SK-N-SH treated with all-trans-retinoic acid at 6 μM for 48 hours (cell line): ENCODE measurements at regions not wholly inside any gene's neighbourhood (a gene's known extent, or its start where the extent isn't known, plus 50 kb on each side); places are given as distances from the start of the nearest gene placed in this dataset.

ENCODE experiments used
- ATAC-seq: fragments of 200-7000 bp; cut with Tn5 transposase; 3 replicates; pipeline ENCODE4 v1.9.1; 2020; ENCODE audit warnings: mild to moderate bottlenecking, moderate library complexity
- ARNTL ChIP-seq: fragments of 450-650 bp; formaldehyde crosslinking; IDR thresholded peaks from 2 replicates; pipeline ENCODE4 v1.5.0; 2020; ENCODE audit warnings: low read depth, mild to moderate bottlenecking, moderate library complexity, borderline replicate concordance
- BACH2 ChIP-seq: fragments of 250-450 bp; sonication (Bioruptor Pico); IDR thresholded peaks from 2 replicates; pipeline ENCODE4 v1.9.0; 2021; ENCODE audit warnings: mild to moderate bottlenecking, borderline replicate concordance
- CSDC2 ChIP-seq: fragments of 250-450 bp; sonication (Bioruptor Pico); IDR thresholded peaks from 2 replicates; pipeline ENCODE4 v1.5.0; 2020; ENCODE audit warnings: mild to moderate bottlenecking, moderate library complexity
- ESRRG ChIP-seq: fragments of 250-450 bp; sonication (Bioruptor Pico); IDR thresholded peaks from 2 replicates; pipeline ENCODE4 v1.6.1; 2021; ENCODE audit warnings: mild to moderate bottlenecking
- GLIS3 ChIP-seq: fragments of 250-450 bp; sonication (Bioruptor Pico); IDR thresholded peaks from 2 replicates; pipeline ENCODE4 v1.5.0; 2020; ENCODE audit warnings: mild to moderate bottlenecking, moderate library complexity
- ISL1 ChIP-seq: fragments of 250-450 bp; sonication (Bioruptor Pico); IDR thresholded peaks from 2 replicates; pipeline ENCODE4 v2.1.2; 2022; ENCODE audit warnings: mild to moderate bottlenecking, moderate library complexity
- OSR1 ChIP-seq: fragments of 250-450 bp; sonication (Bioruptor Pico); IDR thresholded peaks from 2 replicates; pipeline ENCODE4 v1.8.0; 2022; ENCODE audit warnings: moderate library complexity, mild to moderate bottlenecking, inconsistent platforms
- PPARA ChIP-seq: fragments of 250-450 bp; sonication (Bioruptor Pico); IDR thresholded peaks from 2 replicates; pipeline ENCODE4 v1.5.0; 2020; ENCODE audit warnings: mild to moderate bottlenecking, borderline replicate concordance
- RARB ChIP-seq: fragments of 250-450 bp; sonication (Bioruptor Pico); IDR thresholded peaks from 2 replicates; pipeline ENCODE4 v1.8.0; 2021; ENCODE audit warnings: mild to moderate bottlenecking, moderate library complexity
- SNAI2 ChIP-seq: fragments of 250-450 bp; sonication (Bioruptor Pico); IDR thresholded peaks from 2 replicates; pipeline ENCODE4 v1.5.0; 2020; ENCODE audit warnings: mild to moderate bottlenecking, moderate library complexity
- TCF4 ChIP-seq: fragments of 250-450 bp; sonication (Bioruptor Pico); IDR thresholded peaks from 2 replicates; pipeline ENCODE4 v1.8.0; 2021; ENCODE audit warnings: mild to moderate bottlenecking, moderate library complexity, borderline replicate concordance
- TOX ChIP-seq: fragments of 250-450 bp; sonication (Bioruptor Pico); IDR thresholded peaks from 2 replicates; pipeline ENCODE4 v1.8.0; 2021; ENCODE audit warnings: mild to moderate bottlenecking, moderate library complexity, borderline replicate concordance
- ZC3H10 ChIP-seq: fragments of 250-450 bp; sonication (Bioruptor Pico); IDR thresholded peaks from 2 replicates; pipeline ENCODE4 v1.5.1; 2021; ENCODE audit warnings: mild to moderate bottlenecking, moderate library complexity
- ZFP3 ChIP-seq: fragments of 250-450 bp; sonication (Bioruptor Pico); IDR thresholded peaks from 2 replicates; pipeline ENCODE4 v1.5.0; 2020; ENCODE audit warnings: mild to moderate bottlenecking, moderate library complexity
- ZFP30 ChIP-seq: fragments of 450-650 bp; formaldehyde crosslinking; IDR thresholded peaks from 2 replicates; pipeline ENCODE4 v1.5.0; 2022; ENCODE audit warnings: mild to moderate bottlenecking, moderate library complexity
- ZNF565 ChIP-seq: fragments of 450-650 bp; formaldehyde crosslinking; conservative IDR thresholded peaks from 2 replicates; pipeline ENCODE4 v1.5.0; 2020; ENCODE audit warnings: low read depth, mild to moderate bottlenecking, moderate library complexity
- ZNF70 ChIP-seq: fragments of 450-650 bp; formaldehyde crosslinking; IDR thresholded peaks from 2 replicates; pipeline ENCODE4 v1.5.0; 2020; ENCODE audit warnings: mild to moderate bottlenecking, moderate library complexity
- ZNF8 ChIP-seq: fragments of 450-650 bp; formaldehyde crosslinking; IDR thresholded peaks from 2 replicates; pipeline ENCODE4 v1.5.0; 2020; ENCODE audit warnings: mild to moderate bottlenecking, moderate library complexity
- TF ChIP-seq, protein P1 (sequence below): fragments of 250-450 bp; sonication (Bioruptor Pico); IDR thresholded peaks from 2 replicates; pipeline ENCODE4 v1.8.0; 2020; ENCODE audit warnings: mild to moderate bottlenecking, moderate library complexity, borderline replicate concordance
- TF ChIP-seq, protein P2 (sequence below): fragments of 250-450 bp; sonication (Bioruptor Pico); IDR thresholded peaks from 2 replicates; pipeline ENCODE4 v1.5.1; 2021; ENCODE audit warnings: mild to moderate bottlenecking, moderate library complexity
- TF ChIP-seq, protein P3 (sequence below): fragments of 250-450 bp; sonication (Bioruptor Pico); IDR thresholded peaks from 2 replicates; pipeline ENCODE4 v1.5.1; 2020; ENCODE audit warnings: low read depth, mild to moderate bottlenecking, moderate library complexity
- TF ChIP-seq, protein P4 (sequence below): fragments of 250-450 bp; sonication (Bioruptor Pico); IDR thresholded peaks from 2 replicates; pipeline ENCODE4 v1.8.0; 2021; ENCODE audit warnings: low read depth, mild to moderate bottlenecking, moderate library complexity, borderline replicate concordance

DNA sequence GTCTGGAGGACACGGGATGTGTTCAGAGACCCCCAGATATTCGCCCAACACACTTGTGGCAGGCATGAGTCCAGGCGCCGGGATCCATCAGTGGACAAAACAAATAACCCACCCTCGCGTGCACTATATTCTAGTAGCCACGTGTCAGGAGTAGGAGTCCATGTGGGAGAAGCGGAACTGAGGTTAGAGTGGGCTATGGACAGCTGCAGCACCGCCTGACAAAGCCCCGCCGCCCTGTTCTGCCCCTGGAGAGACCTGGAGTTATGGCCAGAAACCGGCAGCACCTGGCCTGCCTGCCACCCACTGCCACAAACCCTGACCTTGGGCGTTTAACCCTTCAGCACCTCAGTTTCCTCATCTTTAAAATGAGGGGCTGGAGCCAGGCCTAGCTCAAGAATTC is 181.0 kb upstream of the RNF32 start:
- TF ChIP-seq PPARA, result no peak
- TF ChIP-seq ZFP30 (CRISPR knock-in tag), result no peak
- TF ChIP-seq TCF4 (CRISPR knock-in tag), result no peak
- TF ChIP-seq ESRRG (CRISPR knock-in tag), result no peak
- TF ChIP-seq CSDC2 (CRISPR knock-in tag), result no peak
- TF ChIP-seq, protein P1, sequence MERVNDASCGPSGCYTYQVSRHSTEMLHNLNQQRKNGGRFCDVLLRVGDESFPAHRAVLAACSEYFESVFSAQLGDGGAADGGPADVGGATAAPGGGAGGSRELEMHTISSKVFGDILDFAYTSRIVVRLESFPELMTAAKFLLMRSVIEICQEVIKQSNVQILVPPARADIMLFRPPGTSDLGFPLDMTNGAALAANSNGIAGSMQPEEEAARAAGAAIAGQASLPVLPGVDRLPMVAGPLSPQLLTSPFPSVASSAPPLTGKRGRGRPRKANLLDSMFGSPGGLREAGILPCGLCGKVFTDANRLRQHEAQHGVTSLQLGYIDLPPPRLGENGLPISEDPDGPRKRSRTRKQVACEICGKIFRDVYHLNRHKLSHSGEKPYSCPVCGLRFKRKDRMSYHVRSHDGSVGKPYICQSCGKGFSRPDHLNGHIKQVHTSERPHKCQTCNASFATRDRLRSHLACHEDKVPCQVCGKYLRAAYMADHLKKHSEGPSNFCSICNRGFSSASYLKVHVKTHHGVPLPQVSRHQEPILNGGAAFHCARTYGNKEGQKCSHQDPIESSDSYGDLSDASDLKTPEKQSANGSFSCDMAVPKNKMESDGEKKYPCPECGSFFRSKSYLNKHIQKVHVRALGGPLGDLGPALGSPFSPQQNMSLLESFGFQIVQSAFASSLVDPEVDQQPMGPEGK (CRISPR knock-in tag), result no peak
- TF ChIP-seq ZNF8, result no peak
- TF ChIP-seq SNAI2 (CRISPR knock-in tag), result no peak
- TF ChIP-seq, all 23 proteins: peak for 0
- ATAC-seq, result no peak

DNA sequence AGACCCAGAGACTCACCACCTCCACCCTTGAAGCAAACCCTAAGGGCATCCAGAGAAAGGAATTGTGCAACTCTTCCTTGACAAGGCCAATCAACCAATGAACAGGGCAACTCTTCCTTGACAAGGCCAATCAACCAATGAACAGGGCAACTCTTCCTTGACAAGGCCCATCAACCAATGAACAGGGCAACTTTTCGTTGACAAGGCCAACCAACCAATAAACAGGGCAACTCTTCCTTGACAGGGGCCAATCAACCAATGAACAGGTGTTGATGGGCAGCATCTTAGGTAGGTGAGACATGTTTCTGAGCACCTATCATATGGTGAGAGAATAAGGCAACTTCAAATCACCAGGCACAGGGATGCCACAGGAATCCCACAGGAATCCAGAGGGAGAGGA is 181.5 kb upstream of the RNF32 start:
- ATAC-seq, result no peak
- TF ChIP-seq ARNTL (CRISPR knock-in tag) (no peak), GLIS3 (no peak), ZFP30 (CRISPR knock-in tag) (no peak)

DNA sequence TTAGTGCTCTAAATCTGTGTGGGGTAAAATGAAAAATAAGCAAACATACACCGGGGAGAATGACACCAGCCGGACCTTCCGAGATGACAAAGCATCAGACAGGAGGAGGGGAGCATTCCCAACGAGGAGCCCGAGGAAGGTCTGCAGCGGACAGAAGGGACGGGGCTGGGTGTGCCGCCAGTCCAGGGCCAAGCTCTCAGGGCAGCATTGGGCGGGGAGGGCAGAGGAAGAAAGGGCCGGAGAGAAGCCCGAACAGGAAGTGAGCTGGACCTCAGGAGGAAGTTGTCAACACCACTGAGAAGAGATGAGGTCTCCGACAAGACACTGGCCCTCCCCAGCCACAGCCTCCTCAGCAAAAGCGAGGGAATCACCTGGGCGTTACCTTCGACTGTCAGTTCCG is 182.6 kb upstream of the RNF32 start:
- no peak for TF ChIP-seq BACH2 (CRISPR knock-in tag)
- TF ChIP-seq TOX (CRISPR knock-in tag), result no peak
- no peak for ATAC-seq

DNA sequence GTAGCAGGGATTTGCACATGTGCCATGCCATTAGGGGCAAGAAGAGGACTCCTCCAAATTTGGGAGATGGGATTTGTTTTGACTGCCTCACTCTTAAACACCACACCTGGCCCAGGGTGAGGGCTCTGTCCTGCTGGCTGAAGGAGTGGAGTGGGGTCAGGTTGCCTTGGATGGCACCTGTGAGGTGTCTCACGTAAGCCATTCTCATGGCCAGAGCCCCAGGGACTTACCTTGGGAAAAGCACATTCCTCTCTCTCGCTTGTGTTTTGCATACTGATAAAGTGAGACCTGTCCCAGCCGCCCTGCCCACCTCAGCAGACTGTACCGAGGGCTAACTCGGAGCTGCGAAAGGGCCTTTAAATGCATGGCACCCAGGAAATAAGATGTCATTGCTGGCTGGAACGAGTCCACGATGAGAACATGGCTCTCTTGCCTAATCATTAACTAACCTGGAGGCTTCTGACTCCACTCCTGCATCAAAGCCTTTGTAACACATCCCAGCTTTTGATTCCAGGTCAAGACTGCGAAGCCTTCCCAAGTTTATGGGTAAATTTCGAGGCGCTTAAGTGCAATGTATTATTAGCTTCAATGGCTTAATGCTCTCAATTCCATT is 184.0 kb upstream of the RNF32 start:
- no peak for ATAC-seq
- TF ChIP-seq, protein P2, sequence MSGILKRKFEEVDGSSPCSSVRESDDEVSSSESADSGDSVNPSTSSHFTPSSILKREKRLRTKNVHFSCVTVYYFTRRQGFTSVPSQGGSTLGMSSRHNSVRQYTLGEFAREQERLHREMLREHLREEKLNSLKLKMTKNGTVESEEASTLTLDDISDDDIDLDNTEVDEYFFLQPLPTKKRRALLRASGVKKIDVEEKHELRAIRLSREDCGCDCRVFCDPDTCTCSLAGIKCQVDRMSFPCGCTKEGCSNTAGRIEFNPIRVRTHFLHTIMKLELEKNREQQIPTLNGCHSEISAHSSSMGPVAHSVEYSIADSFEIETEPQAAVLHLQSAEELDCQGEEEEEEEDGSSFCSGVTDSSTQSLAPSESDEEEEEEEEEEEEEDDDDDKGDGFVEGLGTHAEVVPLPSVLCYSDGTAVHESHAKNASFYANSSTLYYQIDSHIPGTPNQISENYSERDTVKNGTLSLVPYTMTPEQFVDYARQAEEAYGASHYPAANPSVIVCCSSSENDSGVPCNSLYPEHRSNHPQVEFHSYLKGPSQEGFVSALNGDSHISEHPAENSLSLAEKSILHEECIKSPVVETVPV (CRISPR knock-in tag), result no peak
- TF ChIP-seq RARB, result no peak
- TF ChIP-seq ISL1 (CRISPR knock-in tag), result no peak
- no peak for TF ChIP-seq ZFP30 (CRISPR knock-in tag)
- TF ChIP-seq ARNTL (CRISPR knock-in tag), result no peak
- no peak for TF ChIP-seq ZFP3 (CRISPR knock-in tag)
- no peak for TF ChIP-seq TCF4 (CRISPR knock-in tag)
- no peak for TF ChIP-seq PPARA
- TF ChIP-seq TOX (CRISPR knock-in tag), result no peak
- no peak for TF ChIP-seq ZC3H10 (CRISPR knock-in tag)
- TF ChIP-seq ZNF565 (CRISPR knock-in tag), result no peak
- TF ChIP-seq, protein P3, sequence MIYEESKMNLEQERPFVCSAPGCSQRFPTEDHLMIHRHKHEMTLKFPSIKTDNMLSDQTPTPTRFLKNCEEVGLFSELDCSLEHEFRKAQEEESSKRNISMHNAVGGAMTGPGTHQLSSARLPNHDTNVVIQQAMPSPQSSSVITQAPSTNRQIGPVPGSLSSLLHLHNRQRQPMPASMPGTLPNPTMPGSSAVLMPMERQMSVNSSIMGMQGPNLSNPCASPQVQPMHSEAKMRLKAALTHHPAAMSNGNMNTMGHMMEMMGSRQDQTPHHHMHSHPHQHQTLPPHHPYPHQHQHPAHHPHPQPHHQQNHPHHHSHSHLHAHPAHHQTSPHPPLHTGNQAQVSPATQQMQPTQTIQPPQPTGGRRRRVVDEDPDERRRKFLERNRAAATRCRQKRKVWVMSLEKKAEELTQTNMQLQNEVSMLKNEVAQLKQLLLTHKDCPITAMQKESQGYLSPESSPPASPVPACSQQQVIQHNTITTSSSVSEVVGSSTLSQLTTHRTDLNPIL (CRISPR knock-in tag), result no peak

DNA sequence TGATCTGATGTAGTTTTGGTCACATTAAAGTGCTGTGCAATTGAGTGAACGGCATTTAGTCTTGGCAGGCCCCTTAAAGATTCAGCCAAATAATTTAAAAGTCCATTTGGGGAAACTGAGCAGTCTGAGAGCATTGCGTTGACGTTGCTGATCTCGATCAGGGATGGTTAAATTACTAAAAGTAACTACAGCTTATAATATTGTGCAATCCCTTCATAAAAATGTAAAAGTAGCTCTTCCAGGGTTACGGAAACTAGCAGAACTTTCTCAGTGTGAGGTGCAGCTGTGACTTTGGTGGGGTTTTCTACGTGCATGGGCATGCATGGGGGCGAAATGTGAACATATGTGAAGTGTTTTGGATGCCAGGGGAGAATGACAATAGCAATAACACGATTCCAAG is 184.5 kb upstream of the RNF32 start:
- no peak for TF ChIP-seq GLIS3
- TF ChIP-seq ISL1 (CRISPR knock-in tag), result no peak
- TF ChIP-seq ZNF70, result no peak
- no peak for TF ChIP-seq ZFP3 (CRISPR knock-in tag)
- TF ChIP-seq ZNF565 (CRISPR knock-in tag), result no peak
- no peak for TF ChIP-seq OSR1 (CRISPR knock-in tag)
- TF ChIP-seq, protein P2 (CRISPR knock-in tag), result no peak
- TF ChIP-seq ZNF8, result no peak
- TF ChIP-seq ESRRG (CRISPR knock-in tag), result no peak
- TF ChIP-seq, protein P4, sequence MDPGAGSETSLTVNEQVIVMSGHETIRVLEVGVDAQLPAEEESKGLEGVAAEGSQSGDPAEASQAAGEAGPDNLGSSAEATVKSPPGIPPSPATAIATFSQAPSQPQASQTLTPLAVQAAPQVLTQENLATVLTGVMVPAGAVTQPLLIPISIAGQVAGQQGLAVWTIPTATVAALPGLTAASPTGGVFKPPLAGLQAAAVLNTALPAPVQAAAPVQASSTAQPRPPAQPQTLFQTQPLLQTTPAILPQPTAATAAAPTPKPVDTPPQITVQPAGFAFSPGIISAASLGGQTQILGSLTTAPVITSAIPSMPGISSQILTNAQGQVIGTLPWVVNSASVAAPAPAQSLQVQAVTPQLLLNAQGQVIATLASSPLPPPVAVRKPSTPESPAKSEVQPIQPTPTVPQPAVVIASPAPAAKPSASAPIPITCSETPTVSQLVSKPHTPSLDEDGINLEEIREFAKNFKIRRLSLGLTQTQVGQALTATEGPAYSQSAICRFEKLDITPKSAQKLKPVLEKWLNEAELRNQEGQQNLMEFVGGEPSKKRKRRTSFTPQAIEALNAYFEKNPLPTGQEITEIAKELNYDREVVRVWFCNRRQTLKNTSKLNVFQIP, result no peak
- TF ChIP-seq TCF4 (CRISPR knock-in tag), result no peak
- TF ChIP-seq CSDC2 (CRISPR knock-in tag), result no peak
- no peak for TF ChIP-seq SNAI2 (CRISPR knock-in tag)
- TF ChIP-seq RARB, result no peak
- no peak for TF ChIP-seq ZC3H10 (CRISPR knock-in tag)
- TF ChIP-seq PPARA, result no peak
- no peak for TF ChIP-seq ARNTL (CRISPR knock-in tag)
- no peak for TF ChIP-seq BACH2 (CRISPR knock-in tag)
- ATAC-seq, result no peak
